NCI-H82 (cell line): ENCODE measurements at regions not wholly inside any gene's neighbourhood (a gene's known extent, or its start where the extent isn't known, plus 50 kb on each side); places are given as distances from the start of the nearest gene placed in this dataset.

Experiments
- DNase-seq: peaks from one replicate; lab custom pipeline; 2025; lab: John Stamatoyannopoulos, UW

DNA sequence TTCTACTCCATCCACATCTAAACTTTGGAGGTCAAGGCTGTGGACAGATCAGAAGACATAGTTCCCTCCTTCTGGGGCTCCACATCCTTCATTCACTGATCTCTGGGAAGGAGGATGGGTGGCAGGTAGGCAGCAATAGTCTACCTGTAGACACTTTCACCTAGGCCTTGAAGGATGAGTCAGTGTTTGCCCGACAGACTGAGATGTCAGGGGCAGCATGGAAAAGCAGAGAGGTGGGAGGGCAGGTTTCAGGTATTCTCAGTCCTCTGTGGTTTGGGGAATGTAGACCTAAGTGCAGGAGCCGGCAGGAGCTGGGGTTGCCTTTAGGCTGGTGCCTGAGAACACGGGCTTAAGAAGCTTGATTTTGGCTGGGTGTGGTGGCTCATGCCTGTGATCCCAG, 171.9 kb upstream of the ZNF267 start:
- no peak for DNase-seq

GRCh38 chr16:31702796-31703195, 170.8 kb upstream of the ZNF267 start:
- no peak for DNase-seq

GRCh38 chr16:31703526-31704128, 170.0 kb upstream of the ZNF267 start:
- DNase-seq, result no peak

DNA sequence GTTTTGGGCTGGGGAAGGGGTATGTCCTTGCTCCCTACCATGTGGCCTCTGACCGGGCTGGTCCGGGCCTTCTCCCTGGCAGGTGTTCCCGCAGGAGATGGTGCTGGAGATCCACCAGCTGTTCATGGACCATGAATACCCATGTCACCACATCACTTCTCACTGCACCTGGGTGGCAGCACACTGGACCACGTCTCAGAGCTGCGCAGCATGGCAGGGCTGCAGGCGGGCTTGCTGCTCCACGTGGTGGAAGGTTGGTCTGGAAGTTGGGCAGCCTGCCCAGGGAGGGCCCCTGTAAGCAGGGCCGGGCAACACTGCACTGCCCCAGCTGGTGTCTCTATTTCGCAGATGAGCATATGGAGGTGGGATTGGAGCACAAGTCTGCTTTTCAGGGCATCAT, 169.5 kb upstream of the ZNF267 start:
- no peak for DNase-seq

DNA sequence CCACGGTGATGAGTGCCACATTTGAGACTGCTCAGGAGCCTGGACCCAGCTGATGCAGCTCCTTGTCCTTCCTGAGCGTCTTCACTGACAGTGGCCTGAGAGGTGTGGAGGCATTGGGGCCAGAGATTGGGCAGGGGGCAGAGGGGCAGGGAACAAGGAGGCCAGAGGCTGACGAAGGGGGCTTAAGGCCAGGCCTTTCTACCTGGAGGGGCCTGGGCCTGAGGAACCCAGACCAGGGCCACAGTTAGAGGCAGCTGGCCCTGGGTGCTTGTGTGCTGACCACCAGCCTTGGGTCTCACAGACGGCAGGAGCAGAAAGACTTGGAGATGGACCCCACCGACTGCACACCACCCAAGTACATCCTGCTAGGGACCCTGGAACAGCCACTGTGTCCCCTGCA, 168.2 kb upstream of the ZNF267 start:
- no peak for DNase-seq

DNA sequence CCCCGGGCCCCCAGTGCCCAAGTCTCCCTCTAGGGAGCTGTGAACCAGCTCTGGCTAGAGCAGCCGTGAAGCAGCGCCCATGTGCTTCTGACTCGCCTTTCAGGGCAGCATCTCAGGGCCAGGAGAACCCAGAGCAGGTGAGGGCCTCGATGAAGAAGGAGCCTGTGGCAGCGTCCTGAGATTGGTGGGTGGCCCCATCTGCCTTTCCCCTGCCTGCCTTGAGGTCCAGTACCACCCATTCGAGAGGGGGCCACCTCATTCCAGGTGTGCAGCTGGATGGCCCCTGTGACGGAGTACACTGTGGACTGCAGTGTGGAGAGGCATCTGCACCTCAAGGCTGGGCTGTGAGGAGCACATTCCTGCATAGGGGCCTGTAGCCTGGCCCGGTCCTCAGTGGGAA, 167.3 kb upstream of the ZNF267 start:
- DNase-seq, result no peak

GRCh38 chr16:31706925-31707324, 166.7 kb upstream of the ZNF267 start:
- no peak for DNase-seq

DNA sequence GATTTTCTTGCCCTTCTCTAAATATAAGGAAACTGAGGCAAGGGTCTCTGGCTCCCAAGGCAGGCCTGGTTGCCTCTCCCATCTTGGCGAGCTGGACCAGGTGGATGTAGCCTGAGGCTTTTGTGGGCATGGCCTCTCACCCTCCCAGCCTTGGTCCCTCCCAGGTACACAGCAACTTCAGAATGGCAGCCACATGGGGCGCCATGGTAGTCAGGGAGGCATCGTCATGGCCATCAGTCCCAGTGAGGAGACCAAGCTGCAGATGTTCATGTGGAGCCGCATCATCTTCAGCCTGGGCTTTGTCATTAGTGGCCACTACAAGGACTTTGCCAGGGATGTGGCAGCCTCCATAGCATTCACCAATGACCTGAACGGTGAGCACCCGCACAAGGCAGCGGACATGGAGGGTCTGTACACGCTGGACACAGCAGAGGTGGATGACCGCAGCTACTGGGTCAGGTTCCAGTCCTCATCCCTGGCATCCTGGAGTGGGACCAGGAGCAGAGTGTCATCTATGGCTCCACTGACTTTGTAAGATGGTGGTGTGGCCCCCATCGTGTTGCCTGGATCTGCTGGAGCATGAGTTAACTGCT, 165.8 kb upstream of the ZNF267 start:
- DNase-seq, result no peak

DNA sequence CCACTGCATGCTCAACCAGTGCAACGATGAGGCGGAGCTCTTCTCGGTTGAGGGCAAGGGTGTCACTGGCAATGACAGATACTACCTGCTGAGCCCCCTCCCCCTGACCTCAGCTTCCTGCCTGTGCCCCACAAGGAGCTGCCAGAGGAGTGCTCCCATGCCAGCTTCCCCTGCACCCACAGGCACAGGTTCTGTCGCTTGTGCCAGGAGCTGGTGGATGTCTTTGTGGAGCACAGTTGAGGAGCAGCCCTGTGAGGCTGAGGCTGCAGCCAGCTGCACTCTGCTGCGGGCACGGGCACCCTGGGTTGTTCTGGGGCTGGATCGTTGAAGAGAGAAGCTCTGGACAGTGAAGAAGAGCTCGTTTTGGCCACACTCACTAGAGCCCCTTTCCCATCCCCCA, 165.3 kb upstream of the ZNF267 start:
- DNase-seq, result no peak

GRCh38 chr16:31709181-31709580, 164.4 kb upstream of the ZNF267 start:
- no peak for DNase-seq

DNA sequence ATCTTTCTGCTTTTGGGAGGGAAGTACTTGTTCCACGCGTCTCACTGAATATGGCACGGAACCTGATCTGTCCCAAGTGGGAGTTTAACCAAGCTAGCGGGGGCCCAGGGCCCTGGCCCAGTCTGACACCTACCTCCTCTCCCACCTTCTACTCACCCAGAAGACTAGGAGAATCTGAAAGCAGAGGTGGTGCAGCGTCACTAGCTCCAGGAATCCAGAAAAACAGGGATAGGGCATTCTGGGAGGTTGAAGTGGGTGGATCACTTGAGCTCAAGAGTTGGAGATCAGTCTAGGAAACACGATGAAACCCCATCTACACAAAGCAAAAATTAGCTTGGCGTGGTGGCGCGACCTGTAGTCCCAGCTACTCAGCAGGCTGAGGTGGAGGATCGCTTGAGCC, 163.5 kb upstream of the ZNF267 start:
- DNase-seq, result no peak

DNA sequence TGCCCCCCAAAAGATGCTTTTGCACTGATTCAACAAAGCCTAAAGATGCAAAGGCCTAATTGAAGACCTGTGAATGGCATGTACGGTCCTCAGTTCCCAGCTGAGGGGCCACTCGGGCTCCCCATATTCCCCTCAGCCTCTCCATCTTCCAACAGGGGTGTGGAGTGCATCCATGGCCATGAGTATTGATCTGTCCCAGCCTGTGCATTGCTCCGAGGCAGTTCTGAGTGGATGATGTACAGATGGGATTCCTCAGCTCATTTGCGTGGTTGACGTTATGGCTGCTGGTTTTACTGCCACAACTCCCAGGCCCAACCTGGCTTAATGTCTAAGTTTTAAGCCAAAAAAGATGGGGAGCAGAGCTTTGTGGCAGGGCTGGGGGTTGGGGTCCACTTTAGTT, 162.7 kb upstream of the ZNF267 start:
- no peak for DNase-seq

GRCh38 chr16:31711344-31711845, 162.2 kb upstream of the ZNF267 start:
- no peak for DNase-seq

- DNase-seq, result no peak
These were observed 161.5 kb upstream of the ZNF267 start for GRCh38 chr16:31712064-31712540.

DNA sequence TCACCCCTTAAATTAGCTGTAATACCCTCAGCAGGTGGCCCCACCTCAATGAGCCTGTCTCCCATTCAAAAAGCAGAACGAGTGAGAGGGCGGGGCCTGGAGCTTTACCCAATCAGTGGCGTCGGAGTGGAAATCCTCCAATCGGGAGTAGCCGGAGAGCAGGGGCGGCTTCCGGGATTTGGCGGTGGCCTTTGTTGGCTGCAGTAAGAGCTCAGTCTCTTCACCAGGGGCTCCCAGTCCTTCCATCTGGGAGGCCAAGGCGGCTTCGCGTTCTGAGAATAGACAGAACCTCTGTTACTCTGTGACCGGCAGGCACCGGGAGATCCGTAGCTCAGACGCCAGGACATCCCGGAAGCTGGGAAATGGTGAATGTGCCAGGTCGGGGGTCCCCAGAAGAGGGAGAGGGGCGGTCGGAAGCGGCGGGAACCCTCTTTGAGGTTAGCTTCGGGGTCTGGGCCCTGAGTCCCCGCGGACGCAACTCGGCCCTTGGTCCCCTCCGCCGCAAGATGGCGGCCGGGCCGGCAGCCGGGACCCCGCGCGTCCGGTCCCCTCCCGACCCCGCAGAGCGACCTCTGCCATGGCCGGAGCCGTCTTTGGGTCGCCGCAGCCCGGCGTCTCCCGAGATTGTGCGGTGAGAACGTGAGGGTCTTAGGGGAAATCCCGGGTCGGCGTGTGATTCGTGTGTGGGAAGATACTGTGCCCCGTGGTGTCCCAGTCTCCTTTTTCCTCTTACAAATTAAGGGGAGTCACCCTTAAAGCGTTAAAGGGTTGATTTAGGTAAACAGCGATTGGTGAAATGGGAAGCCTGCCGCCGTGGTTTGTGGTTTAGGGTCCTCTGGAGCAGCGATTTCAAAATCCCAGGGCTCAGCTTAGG, 160.3 kb upstream of the ZNF267 start:
- DNase-seq, result peak; percentile 96

GRCh38 chr16:31713945-31714902, 159.4 kb upstream of the ZNF267 start:
- DNase-seq, result no peak

- DNase-seq, result no peak
These were observed 158.6 kb upstream of the ZNF267 start for GRCh38 chr16:31714903-31715504.

DNA sequence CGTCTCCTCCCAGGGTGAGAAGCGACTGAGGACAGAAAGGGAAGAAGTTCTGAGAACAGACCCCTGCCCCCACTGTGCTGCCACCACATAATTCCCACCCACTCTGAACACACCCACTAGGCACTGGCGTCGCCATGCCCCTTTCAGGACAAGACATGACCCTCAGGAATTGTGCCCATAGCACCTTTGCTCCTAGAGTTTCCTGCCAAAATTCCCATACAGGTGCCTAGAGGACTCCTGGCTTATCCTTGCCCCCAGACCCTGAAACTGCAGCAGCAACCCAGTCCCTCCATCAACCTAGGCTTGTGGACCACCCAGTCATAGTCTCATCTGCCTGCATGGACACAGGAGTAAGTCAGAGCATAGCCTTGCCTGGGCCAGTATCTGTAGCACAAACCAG, 157.7 kb upstream of the ZNF267 start:
- no peak for DNase-seq

DNA sequence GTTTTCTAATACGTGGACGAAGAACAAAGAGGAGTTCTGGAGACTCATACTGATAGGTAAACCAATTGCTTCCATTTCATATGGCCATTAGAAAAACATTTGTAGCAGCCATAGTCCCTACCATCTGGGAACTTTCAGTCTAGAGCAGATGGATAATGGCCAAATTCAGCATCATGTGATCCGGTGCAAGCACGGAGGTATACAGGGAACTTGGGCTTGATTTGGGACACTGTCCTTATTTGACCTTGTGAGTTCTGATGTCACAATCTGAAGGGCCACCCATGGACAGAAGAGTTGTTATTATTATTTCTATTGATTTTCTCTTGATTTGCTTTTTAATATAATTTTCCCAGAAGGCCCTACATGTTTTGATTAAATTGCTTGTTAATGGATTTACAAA, 154.6 kb upstream of the ZNF267 start:
- no peak for DNase-seq

- DNase-seq, result no peak
These were observed 146.1 kb upstream of the ZNF267 start for GRCh38 chr16:31727553-31727952.

DNA sequence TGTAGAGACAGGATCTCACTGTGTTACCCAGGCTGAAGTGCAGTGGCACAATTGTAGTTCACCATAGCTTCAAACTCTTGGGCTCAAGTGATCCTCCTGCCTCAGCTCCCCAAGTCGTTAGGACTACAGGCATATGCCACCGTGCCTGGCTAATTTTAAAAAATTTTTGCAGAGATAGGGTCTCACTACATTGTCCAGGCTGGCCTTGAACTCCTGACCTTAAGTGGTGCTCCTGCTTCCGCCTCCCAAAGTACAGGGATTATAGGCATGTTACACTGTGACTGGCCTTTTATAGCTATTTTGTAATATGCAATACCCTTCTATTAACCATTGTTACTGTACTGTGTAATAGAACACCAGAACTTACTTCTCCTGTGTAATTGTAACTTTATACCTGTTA, 139.3 kb upstream of the ZNF267 start:
- DNase-seq, result no peak
